ENCODE measurements at regions not wholly inside any gene's neighbourhood (a gene's known extent, or its start where the extent isn't known, plus 50 kb on each side); places are given as distances from the start of the nearest gene placed in this dataset.

GRCh38 chr16:86748652-86749051, 170.3 kb downstream of the FOXL1 start:
- ChIA-PET CTCF (interaction anchor here (2.9 kb wide), 1 partner anchor 12 kb away, joined by 12 read pairs; no protein-coding TSS in a partner anchor), POLR2A (no interaction called here), SMC1A (ENCODE audit: uncharacterized antibody, unreplicated experiment) (interaction anchor here (0.7 to 1.5 kb wide), 2 partner anchors 8 to 11 kb away, joined by 3 to 4 read pairs; no protein-coding TSS in a partner anchor), RAD21 (ENCODE audit: unreplicated experiment) (interaction anchor here (0.6 kb wide), 1 partner anchor 84 kb away, joined by 4 read pairs; no protein-coding TSS in a partner anchor)
- in situ Hi-C loops (cut with MboI) (no loop called here), intact Hi-C loops (cut with micrococcal nuclease; ENCODE audit: unreplicated experiment) (no loop called here)
- no peaks in the 10 kb centered on the region for H4K20me1 ChIP-seq (ENCODE audit: control insufficient read depth, insufficient read depth)
- no peaks in the 10 kb centered on the region for H3K79me2 ChIP-seq (ENCODE audit: control insufficient read depth, insufficient read depth, low read length)
- no peak overlapping the region for H3K9ac ChIP-seq (ENCODE audit: control insufficient read depth, insufficient read depth, low read length)
- ATAC-seq = no peak
- H3K36me3 ChIP-seq (ENCODE audit: control insufficient read depth in 2 of 2, insufficient read depth in 2 of 2, low read length in 1 of 2) = no peaks in the 10 kb centered on the region
- H3K9me3 ChIP-seq (replicated peaks; ENCODE audit: control insufficient read depth, insufficient read depth, low read length) = no peaks in the 10 kb centered on the region
- no peak overlapping the region for H3K4me3 ChIP-seq
- FAIRE-seq = no peak
- H2AFZ ChIP-seq (ENCODE audit: control insufficient read depth, low read depth, low read length) = no peak overlapping the region
- no TSS peak for BruUV-seq (replicated peaks)
- no peak overlapping the region for H3K4me2 ChIP-seq (ENCODE audit: control insufficient read depth, insufficient read depth)
- no peaks in the 10 kb centered on the region; a peak in 1 of 4 replicates for H3K27me3 ChIP-seq (replicated peaks in 1 of 2; ENCODE audit: control insufficient read depth in 2 of 2, insufficient read depth in 2 of 2, low read length in 1 of 2)
- no peaks in the 10 kb centered on the region for H3K4me1 ChIP-seq (ENCODE audit: control insufficient read depth, insufficient read depth, low read length)
- TF ChIP-seq HDGF (IDR thresholded peaks at IDR 0.05) = no peak
- TF ChIP-seq E2F8 (IDR thresholded peaks at IDR 0.05; ENCODE audit: low read depth, partially characterized antibody) = no peak
- TF ChIP-seq ZNF687 (IDR thresholded peaks at IDR 0.05) = no peak
- no peak for TF ChIP-seq ZNF592 (IDR thresholded peaks at IDR 0.05)
- no peak for TF ChIP-seq TAF1 (IDR thresholded peaks at IDR 0.05; ENCODE audit: borderline replicate concordance, low read depth, low read length)
- no peak for TF ChIP-seq ZNF24 (IDR thresholded peaks at IDR 0.05)
- DNase-seq (ENCODE audit: low read depth, low spot score) = no peak
- no peak overlapping the region for H3K27ac ChIP-seq (ENCODE audit: control insufficient read depth, insufficient read depth)
- WGBS (ENCODE audit: insufficient coverage, insufficient replicate concordance, low lambda C conversion rate, missing lambda C conversion rate) = 33% methylated on average over 3 of the region's 3 CpGs
